ENCODE measurements at regions not wholly inside any gene's neighbourhood (a gene's known extent, or its start where the extent isn't known, plus 50 kb on each side); places are given as distances from the start of the nearest gene placed in this dataset.
A peak's percentile ranks its signal among the peaks of the same experiment; 100 is the strongest.

DNA sequence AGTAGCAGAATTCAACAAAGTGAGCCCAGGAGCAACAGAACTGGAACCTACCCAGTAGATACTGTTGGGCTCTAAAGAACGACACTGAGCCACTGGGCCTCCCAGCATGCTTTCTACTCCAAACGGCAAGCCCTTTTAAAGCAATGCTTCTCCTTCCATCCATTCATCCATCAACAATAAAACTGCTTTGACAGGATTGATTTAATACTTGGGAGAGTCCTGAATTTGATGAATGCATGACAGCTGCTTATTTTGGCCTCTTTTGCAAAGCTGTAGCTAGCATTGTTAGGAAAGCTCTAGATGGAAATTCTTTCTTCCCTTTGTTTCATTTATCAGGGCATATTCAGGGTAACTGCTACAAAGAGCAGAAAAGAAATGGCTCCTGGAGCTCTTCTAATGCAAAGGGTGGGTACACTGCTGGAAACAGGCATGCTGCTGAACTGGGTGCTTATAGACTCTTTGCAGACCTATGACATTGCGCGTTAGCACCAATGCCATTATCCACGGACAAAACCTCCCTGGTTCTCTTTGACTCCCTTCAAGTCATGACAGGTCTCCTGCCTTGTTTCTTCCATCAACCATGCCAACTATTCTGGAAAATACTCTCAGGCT is 138.4 kb upstream of the HNRNPA3 start:
- intact Hi-C loops (cut with DNase I; ENCODE audit: low total_unique reads) = no loop called here
- TF ChIP-seq, protein P1, sequence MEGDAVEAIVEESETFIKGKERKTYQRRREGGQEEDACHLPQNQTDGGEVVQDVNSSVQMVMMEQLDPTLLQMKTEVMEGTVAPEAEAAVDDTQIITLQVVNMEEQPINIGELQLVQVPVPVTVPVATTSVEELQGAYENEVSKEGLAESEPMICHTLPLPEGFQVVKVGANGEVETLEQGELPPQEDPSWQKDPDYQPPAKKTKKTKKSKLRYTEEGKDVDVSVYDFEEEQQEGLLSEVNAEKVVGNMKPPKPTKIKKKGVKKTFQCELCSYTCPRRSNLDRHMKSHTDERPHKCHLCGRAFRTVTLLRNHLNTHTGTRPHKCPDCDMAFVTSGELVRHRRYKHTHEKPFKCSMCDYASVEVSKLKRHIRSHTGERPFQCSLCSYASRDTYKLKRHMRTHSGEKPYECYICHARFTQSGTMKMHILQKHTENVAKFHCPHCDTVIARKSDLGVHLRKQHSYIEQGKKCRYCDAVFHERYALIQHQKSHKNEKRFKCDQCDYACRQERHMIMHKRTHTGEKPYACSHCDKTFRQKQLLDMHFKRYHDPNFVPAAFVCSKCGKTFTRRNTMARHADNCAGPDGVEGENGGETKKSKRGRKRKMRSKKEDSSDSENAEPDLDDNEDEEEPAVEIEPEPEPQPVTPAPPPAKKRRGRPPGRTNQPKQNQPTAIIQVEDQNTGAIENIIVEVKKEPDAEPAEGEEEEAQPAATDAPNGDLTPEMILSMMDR (IDR thresholded peaks at IDR 0.05) = no peak
- no peak for TF ChIP-seq POLR2A (IDR thresholded peaks at IDR 0.05)
- TF ChIP-seq POLR2AphosphoS5 (IDR thresholded peaks at IDR 0.05) = no peak
- no peak for TF ChIP-seq EP300 (IDR thresholded peaks at IDR 0.05)
- no peaks in the 10 kb centered on the region for H3K27me3 ChIP-seq
- no peaks in the 10 kb centered on the region for H3K4me1 ChIP-seq
- no peaks in the 10 kb centered on the region for H3K36me3 ChIP-seq
- 73 to 82% (median 79%) methylated on average over 5 of the region's 5 CpGs for WGBS, 5 donors
- H3K27ac ChIP-seq = no peak overlapping the region
- no peaks in the 10 kb centered on the region for H3K9me3 ChIP-seq
- no peak overlapping the region for H3K4me3 ChIP-seq
- DNase-seq = no peak

DNA sequence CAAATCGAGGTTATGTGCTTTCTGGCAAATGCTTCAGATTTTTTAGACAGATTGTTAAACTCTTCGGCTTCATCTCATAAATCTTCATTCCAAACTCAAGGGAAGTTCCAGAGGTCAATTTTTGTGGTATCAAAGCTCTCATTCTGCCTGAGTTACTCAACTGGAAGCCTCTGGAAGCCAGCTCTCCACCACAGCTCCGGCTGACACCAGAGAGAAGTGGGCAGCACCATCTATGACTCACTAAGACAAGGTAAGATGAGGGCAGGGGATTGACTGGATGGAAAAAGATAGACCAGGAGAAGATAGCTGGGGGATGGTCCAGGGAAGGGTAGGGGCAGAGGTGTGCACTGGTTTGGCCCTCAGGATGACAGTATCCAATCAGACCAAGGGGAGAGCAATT is 137.3 kb upstream of the HNRNPA3 start:
- TF ChIP-seq, protein P1 (IDR thresholded peaks at IDR 0.05) = no peak
- TF ChIP-seq EP300 (IDR thresholded peaks at IDR 0.05) = no peak
- TF ChIP-seq POLR2AphosphoS5 (IDR thresholded peaks at IDR 0.05) = no peak
- TF ChIP-seq POLR2A (IDR thresholded peaks at IDR 0.05) = no peak
- 20 to 57% (median 37%) methylated on average over 3 of the region's 3 CpGs for WGBS, 5 donors
- no peak overlapping the region for H3K27ac ChIP-seq
- H3K4me3 ChIP-seq = no peak overlapping the region
- DNase-seq = no peak
- no peaks in the 10 kb centered on the region for H3K36me3 ChIP-seq
- no peaks in the 10 kb centered on the region for H3K4me1 ChIP-seq
- H3K27me3 ChIP-seq = no peaks in the 10 kb centered on the region
- intact Hi-C loops (cut with DNase I; ENCODE audit: low total_unique reads) = no loop called here
- H3K9me3 ChIP-seq = no peaks in the 10 kb centered on the region

DNA sequence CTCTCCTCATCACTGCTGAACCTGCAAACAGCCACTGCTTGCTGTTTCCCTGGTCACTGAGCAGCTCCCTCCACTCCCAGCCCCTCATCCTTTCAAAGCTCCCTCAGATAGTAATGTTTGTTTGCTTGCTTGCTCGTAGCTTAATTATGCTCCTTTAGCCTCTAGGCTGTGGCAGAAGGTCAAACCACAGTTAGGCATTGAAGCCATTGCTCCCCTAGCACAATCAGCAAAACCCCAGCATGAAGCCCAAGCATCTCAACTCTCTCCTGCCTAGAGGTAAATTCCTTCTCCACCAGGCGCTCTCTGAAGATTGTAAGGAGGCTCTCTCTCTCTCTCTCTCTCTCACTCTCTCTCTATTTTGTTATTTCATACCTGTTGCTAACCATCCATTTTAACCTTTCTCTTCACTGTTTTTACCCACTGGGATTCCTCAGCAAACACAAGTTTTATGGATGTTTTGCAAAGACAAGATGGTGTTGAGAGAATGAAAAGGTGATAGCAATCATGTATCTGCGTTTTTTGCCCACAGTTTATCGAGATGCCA is 135.9 kb upstream of the HNRNPA3 start:
- no peak overlapping the region for H3K27ac ChIP-seq
- H3K4me3 ChIP-seq = no peak overlapping the region
- H3K4me1 ChIP-seq = no peaks in the 10 kb centered on the region
- intact Hi-C loops (cut with DNase I; ENCODE audit: low total_unique reads) = no loop called here
- peaks cover 0 to 4% (median 0%) of the 10 kb centered on the region in 3 donors for H3K27me3 ChIP-seq
- no peaks in the 10 kb centered on the region for H3K36me3 ChIP-seq
- TF ChIP-seq, protein P1 (IDR thresholded peaks at IDR 0.05) = no peak
- TF ChIP-seq EP300 (IDR thresholded peaks at IDR 0.05) (no peak), POLR2A (IDR thresholded peaks at IDR 0.05) (no peak), POLR2AphosphoS5 (IDR thresholded peaks at IDR 0.05) (no peak)
- H3K9me3 ChIP-seq = no peaks in the 10 kb centered on the region
- 53 to 72% (median 64%) methylated on average over 4 of the region's 4 CpGs for WGBS, 5 donors
- no peak for DNase-seq

DNA sequence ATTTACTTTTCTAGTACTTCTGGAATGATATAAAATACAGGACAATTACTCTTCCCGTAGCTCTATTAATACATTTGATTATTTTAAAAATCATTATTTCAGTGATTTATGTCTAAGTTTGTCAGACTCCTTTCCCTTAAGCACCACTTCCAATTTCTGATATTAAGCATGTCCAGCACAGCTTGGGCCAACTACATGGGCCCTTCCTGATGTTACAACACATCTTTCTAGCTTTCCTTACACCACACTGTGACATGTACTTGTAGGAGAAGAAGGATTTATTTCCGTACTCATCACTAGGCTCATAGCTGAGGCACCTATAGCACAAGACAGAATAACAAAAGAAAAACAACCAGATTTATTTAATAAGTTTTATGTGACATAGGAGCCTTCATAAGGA is 134.8 kb upstream of the HNRNPA3 start:
- Histone ChIP-seq H3K4me3 (no peak overlapping the region), H3K9me3 (no peaks in the 10 kb centered on the region), H3K27ac (peak overlapping the region in 1 of 5 donors; percentile 61), H3K27me3 (peaks cover 0 to 4% (median 0%) of the 10 kb centered on the region in 3 donors), H3K36me3 (no peaks in the 10 kb centered on the region), H3K4me1 (no peaks in the 10 kb centered on the region)
- DNase-seq = no peak
- TF ChIP-seq, protein P1 (IDR thresholded peaks at IDR 0.05) = no peak
- TF ChIP-seq EP300 (IDR thresholded peaks at IDR 0.05) (no peak), POLR2A (IDR thresholded peaks at IDR 0.05) (no peak), POLR2AphosphoS5 (IDR thresholded peaks at IDR 0.05) (no peak)
- 47 to 71% (median 66%) methylated on average over 2 of the region's 2 CpGs for WGBS, 5 donors
- intact Hi-C loops (cut with DNase I; ENCODE audit: low total_unique reads) = no loop called here

Data from stomach (tissue), 8 donors.